OCI-LY7 (cell line): ENCODE measurements at regions not wholly inside any gene's neighbourhood (a gene's known extent, or its start where the extent isn't known, plus 50 kb on each side); places are given as distances from the start of the nearest gene placed in this dataset.

Experiments
- BruUV-seq: library from RNA; stranded (reverse); fragments of 400-500 nt; replicated peaks from 2 replicates; lab custom pipeline; 2021; lab: Mats Ljungman, UMichigan
- CTCF ChIA-PET: fragments of 300-600 bp; sonication (Branson Sonifier 250); formaldehyde crosslinking; loops from one replicate; lab custom pipeline; 2022; ENCODE audit warnings: antibody characterized with exemption; ENCODE audit not compliant: unreplicated experiment; lab: Charles Lee
- POLR2A ChIA-PET: fragments of 300-600 bp; sonication (Branson Sonifier 250); formaldehyde crosslinking; loops from one replicate; lab custom pipeline; 2022; ENCODE audit warnings: antibody characterized with exemption; lab: Charles Lee
- DNase-seq: peaks from one replicate; pipeline ENCODE4 v3.0.0-alpha.2; 2015; ENCODE audit warnings: low spot score
- H2AFZ ChIP-seq: fragments of 200-600 bp; sonication (generic), shearing (Covaris generic); 2 replicates; pipeline ENCODE4 v1.6.1; 2014; ENCODE audit warnings: mild to moderate bottlenecking, antibody characterized with exemption, low read length, moderate library complexity
- H3K27ac ChIP-seq: fragments of 200-600 bp; sonication (generic); 2 replicates; pipeline ENCODE4 v1.5.1; 2014; ENCODE audit warnings: mixed run types, low read depth, mild to moderate bottlenecking, moderate library complexity, low read length, inconsistent platforms; ENCODE audit not compliant: poor library complexity, severe bottlenecking
- H3K36me3 ChIP-seq: fragments of 200-600 bp; sonication (generic); 2 replicates; pipeline ENCODE4 v1.6.1; 2014; ENCODE audit warnings: mild to moderate bottlenecking, antibody characterized with exemption, low read length, moderate library complexity, mixed read lengths; ENCODE audit not compliant: insufficient read depth
- H3K4me1 ChIP-seq: fragments of 200-600 bp; sonication (generic); 2 replicates; pipeline ENCODE4 v1.5.1; 2014; ENCODE audit warnings: mild to moderate bottlenecking, low read length; ENCODE audit not compliant: insufficient read depth, poor library complexity, severe bottlenecking
- H3K4me2 ChIP-seq: fragments of 200-600 bp; sonication (generic); 2 replicates; pipeline ENCODE4 v1.6.1; 2014; ENCODE audit warnings: mild to moderate bottlenecking, low read length
- H3K4me3 ChIP-seq: fragments of 200-600 bp; sonication (generic); 2 replicates; pipeline ENCODE4 v1.5.1; 2014; ENCODE audit warnings: mild to moderate bottlenecking, low read depth, low read length; ENCODE audit not compliant: poor library complexity, severe bottlenecking
- H3K79me2 ChIP-seq: fragments of 200-600 bp; sonication (generic); 2 replicates; pipeline ENCODE4 v1.6.1; 2016; ENCODE audit warnings: low read depth, mild to moderate bottlenecking, low read length, moderate library complexity, mixed read lengths; ENCODE audit not compliant: insufficient read depth
- H3K9me2 ChIP-seq: fragments of 200-600 bp; sonication (generic); 2 replicates; pipeline ENCODE4 v1.6.1; 2016; ENCODE audit warnings: mild to moderate bottlenecking, low read length, mixed read lengths; ENCODE audit not compliant: insufficient read depth
- H3K9me3 ChIP-seq: fragments of 200-600 bp; sonication (generic); 2 replicates; pipeline ENCODE4 v1.6.1; 2014; ENCODE audit warnings: mild to moderate bottlenecking, mixed run types, low read length, mixed read lengths
- H4K20me1 ChIP-seq: fragments of 200-600 bp; sonication (generic); 2 replicates; pipeline ENCODE4 v1.6.1; 2014; ENCODE audit warnings: mild to moderate bottlenecking, antibody characterized with exemption, low read length, moderate library complexity, mixed read lengths; ENCODE audit not compliant: insufficient read depth
- CTCF ChIP-seq: fragments of 200-600 bp; sonication (generic); conservative IDR thresholded peaks from 2 replicates; pipeline ENCODE4 v1.5.1; 2014; ENCODE audit warnings: mild to moderate bottlenecking, antibody characterized with exemption, low read length, moderate library complexity, mixed read lengths
- EZH2phosphoT487 ChIP-seq: fragments of 200-600 bp; sonication (generic); IDR thresholded peaks from 2 replicates; pipeline ENCODE4 v1.6.1; 2018; ENCODE audit warnings: low read depth, borderline replicate concordance, mild to moderate bottlenecking, mixed run types, antibody characterized with exemption, low read length, moderate library complexity, mixed read lengths
- intact Hi-C: fragments of 100-400 bp; cut with micrococcal nuclease; formaldehyde crosslinking; loops from one replicate; pipeline ENCODE4 v1.10.0; 2022; ENCODE audit not compliant: unreplicated experiment

- ChIA-PET CTCF (no interaction called here), POLR2A (no interaction called here)
- Histone ChIP-seq H3K27ac (no peak overlapping the region), H3K4me3 (no peak overlapping the region), H3K4me2 (no peak overlapping the region), H3K4me1 (no peaks in the 10 kb centered on the region), H3K9me2 (no peaks in the 10 kb centered on the region), H4K20me1 (no peaks in the 10 kb centered on the region), H2AFZ (no peak overlapping the region), H3K79me2 (no peaks in the 10 kb centered on the region), H3K36me3 (no peaks in the 10 kb centered on the region), H3K9me3 (no peaks in the 10 kb centered on the region)
- TF ChIP-seq EZH2phosphoT487 (no peak), CTCF (no peak)
- DNase-seq: no peak
- intact Hi-C loops: no loop called here
- BruUV-seq: no TSS peak
Observed at GRCh38 chr6:135791441-135791840, 60.1 kb upstream of the PDE7B start.

DNA sequence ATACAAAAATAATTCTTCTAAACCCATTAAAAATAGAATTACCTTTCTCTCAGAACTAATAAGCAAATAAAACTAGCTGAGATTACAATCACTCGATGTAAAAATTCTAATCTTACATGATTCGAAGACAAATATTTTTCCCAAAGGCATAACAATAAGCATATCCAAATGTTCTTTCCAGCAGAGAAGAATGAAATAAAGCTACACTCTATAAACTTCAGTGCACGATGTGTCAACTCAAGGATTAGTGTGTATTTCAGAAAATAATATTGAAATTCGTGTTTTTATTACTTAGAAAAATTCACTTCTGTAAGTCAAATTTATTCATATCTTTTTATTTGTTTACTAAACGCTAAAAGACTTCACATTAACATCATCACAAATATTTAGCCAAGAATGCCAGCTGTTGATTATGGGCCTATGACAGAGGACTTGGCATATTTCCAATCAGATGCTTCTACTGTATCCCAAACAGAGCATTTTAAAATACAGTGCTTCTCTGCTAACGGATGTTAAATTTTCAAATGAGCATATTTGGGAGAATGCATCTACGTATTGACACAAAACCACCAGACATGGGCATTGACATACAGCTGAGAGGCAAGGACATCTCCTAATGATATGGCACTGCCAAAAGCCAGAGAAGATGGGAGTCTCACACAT lies 54.7 kb upstream of the PDE7B start:
- no peaks in the 10 kb centered on the region for H3K4me1 ChIP-seq
- no peaks in the 10 kb centered on the region for H3K9me3 ChIP-seq
- no peak overlapping the region for H3K4me3 ChIP-seq
- H4K20me1 ChIP-seq: no peaks in the 10 kb centered on the region
- no peaks in the 10 kb centered on the region for H3K9me2 ChIP-seq
- no peaks in the 10 kb centered on the region for H3K36me3 ChIP-seq
- no peak overlapping the region for H3K4me2 ChIP-seq
- no peak overlapping the region for H2AFZ ChIP-seq
- intact Hi-C loops: no loop called here
- no peak for DNase-seq
- no peak overlapping the region for H3K27ac ChIP-seq
- ChIA-PET CTCF (no interaction called here), POLR2A (interaction anchor here (0.6 to 0.8 kb wide), 2 partner anchors 11 to 253 kb away, joined by 3 read pairs; no protein-coding TSS in a partner anchor)
- no peaks in the 10 kb centered on the region for H3K79me2 ChIP-seq
- BruUV-seq: no TSS peak
- no peak for TF ChIP-seq EZH2phosphoT487
- no peak for TF ChIP-seq CTCF

- ChIA-PET CTCF (no interaction called here), POLR2A (interaction anchor here (0.8 kb wide), 1 partner anchor 10 kb away, joined by 3 read pairs; no protein-coding TSS in a partner anchor)
- Histone ChIP-seq H3K36me3 (no peaks in the 10 kb centered on the region), H3K79me2 (no peaks in the 10 kb centered on the region), H4K20me1 (no peaks in the 10 kb centered on the region), H3K4me3 (no peak overlapping the region), H2AFZ (no peak overlapping the region), H3K4me2 (no peak overlapping the region), H3K9me3 (no peaks in the 10 kb centered on the region), H3K4me1 (no peaks in the 10 kb centered on the region), H3K27ac (no peak overlapping the region), H3K9me2 (no peaks in the 10 kb centered on the region)
- DNase-seq: no peak
- intact Hi-C loops: no loop called here
- BruUV-seq: no TSS peak
- TF ChIP-seq EZH2phosphoT487 (no peak), CTCF (no peak)
Observed at GRCh38 chr6:135797361-135797760, 54.1 kb upstream of the PDE7B start.
